GM19467 (cell line): ENCODE measurements at regions not wholly inside any gene's neighbourhood (a gene's known extent, or its start where the extent isn't known, plus 50 kb on each side); places are given as distances from the start of the nearest gene placed in this dataset.

ENCODE experiments used
- ATAC-seq: cut with Tn5 transposase; IDR thresholded peaks from one replicate; pipeline ENCODE4 v1.9.1; 2021; ENCODE audit warnings: mild to moderate bottlenecking, moderate library complexity; ENCODE audit not compliant: unreplicated experiment

DNA sequence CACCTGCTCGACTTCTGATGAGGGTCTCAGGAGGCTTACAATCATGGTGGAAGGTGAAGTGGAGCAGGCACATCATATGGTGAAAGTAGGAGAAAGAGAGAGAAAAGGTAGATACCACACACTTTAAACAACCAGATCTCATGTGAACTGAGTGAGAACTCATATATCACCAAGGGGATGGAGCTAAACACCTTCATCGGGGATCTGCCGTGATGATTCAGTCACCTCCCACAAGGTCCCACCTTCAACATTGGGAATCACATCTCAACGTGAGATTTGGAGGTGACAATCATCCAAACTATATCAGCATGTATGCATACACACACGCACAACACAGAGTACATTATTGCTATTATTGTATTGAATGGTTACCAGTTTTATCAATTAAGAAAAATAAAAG, 453.3 kb upstream of the NRSN1 start:
- no peak for ATAC-seq

DNA sequence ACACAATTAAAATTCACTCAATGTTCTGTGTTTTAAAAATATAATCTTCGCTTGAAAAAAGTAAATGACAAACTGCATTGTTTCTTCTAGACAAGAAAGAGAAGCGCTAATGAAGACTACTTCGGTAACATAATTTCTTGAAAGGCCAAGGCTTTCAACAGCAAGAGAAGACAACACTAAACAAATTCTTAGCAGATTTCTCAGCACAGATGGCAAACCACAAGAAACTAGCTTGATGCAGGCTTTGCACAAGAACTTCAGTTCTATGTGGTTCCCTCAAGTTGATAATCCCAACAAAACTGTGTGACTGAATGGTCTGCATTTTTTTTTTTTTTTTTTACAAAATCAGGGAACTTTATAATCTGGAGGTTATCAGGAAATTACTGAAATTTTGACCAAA, 447.4 kb upstream of the NRSN1 start:
- ATAC-seq: no peak

DNA sequence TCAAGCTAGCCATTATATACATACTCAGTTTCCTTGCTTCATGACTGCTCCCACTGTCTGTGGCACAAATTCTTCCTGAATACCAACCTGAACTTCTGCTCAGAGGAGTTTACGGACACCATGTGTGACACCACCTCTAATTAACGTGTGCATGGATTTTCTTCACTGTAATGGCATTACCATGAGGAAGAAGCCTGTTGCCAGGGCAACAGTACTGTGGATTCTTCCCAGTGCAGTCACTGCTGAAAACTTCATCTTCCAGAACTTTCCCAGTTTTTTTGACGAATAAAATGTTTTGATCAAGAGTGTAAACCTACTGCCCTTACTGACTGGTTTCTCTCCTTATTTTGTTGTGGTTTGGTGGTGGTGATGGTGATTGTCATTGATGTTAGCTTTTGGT, 444.3 kb upstream of the NRSN1 start:
- ATAC-seq: no peak

DNA sequence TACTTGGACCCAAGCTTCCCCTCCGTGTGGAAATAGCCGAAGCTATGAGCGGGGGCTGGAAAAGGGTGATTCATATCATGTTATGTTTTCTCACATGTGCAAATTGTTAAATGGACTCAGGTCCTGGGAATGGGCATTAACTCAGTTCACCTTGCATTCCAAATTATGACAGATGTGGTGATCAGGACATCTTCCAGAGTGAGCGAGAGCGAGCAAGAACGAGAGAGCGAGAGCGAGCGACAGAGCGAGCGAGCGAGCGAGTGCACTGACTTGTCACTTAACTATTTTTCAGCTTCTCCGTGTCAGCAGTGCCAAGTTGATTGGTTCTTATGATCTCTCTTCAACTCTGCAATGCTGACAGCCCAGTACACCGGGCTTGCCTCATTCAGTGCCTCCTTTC, 437.4 kb upstream of the NRSN1 start:
- ATAC-seq: no peak

DNA sequence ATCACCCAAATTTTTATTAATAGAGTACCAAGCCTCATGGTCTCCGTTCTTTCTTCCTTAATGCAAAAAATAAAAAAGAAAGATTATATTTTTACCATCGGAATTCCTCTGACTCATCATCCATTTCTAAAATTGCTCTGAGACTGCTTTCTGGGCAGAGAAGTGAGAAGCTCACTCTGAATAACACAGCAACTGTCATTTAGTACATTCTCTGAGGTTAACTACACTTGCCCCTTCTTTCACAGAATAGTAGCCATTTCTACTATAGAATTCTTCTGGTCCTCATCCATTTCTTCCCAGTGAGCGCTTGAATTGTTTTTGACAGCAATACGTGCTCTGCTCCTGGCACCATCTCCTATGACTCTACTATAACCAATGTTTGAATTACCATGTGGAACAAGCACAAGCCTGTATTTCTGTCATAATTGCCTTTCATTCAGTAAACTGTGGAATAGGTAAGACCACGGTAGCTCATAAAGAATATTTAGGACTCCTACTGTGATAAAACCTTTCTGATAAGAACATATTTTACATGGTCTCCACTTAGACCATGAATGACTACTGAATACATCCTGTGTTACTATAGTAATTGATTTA, 435.5 kb upstream of the NRSN1 start:
- no peak for ATAC-seq

DNA sequence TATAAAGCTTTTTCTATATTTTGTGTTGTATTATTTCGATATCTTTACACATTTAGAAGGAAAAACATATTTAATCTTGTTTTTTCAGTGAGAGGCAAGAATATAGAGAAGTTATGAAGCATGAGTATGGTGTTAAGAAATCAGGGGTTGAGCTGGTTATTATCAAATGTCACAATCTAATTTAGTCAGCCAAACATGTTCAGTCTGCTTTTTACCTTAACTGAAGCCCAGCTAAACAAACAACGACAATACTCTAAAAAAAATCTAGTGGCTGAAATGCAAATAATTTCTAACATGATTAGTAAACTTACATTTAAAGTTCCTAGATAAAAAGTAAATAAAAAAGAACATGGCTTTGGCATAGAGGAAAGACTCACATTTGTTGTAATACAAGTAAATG, 433.8 kb upstream of the NRSN1 start:
- no peak for ATAC-seq

DNA sequence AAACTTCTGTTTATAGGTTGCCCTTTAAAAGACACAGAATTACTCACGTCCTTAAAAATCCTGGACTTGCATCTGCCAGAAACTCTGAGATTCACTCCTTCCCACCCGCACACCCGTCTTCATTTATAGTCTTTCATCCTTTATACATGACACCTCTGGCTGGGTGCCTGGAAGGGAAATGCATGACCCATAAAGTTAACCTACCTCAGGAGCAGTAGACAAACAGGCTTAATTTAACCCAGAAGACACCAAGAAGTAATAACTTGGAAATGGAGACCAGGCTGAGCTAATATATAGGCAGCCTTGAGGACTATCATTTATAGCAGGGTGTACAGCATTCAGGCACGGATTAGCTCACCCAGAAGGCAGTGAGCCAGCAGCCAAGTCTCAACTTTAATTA, 429.0 kb upstream of the NRSN1 start:
- no peak for ATAC-seq

DNA sequence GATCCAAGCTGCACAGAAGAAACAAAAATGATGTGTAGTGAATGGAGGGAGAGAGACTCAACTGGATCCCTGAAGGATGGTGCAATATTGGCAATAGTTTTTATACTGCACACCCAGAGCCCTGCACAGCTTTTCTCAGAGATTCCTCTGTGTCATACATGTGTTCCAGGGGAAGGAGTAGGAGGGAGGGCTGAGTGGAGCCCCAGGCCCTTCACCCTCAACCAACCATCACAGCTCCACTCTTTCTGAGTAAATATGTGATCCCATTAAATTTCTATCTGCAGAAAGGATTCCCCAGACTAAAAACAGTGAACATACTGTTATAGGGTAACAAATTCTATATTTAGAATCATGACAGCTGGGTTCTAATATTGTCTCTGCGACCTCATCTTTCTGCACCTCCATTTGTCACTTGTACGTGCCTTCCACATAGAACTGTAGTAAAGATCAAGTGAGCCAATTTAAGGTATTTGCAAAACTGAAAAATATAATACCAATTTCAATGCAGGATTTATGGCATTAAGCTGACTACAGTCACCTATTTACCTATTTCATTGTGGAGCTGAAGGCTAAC, 421.4 kb upstream of the NRSN1 start:
- ATAC-seq: no peak

DNA sequence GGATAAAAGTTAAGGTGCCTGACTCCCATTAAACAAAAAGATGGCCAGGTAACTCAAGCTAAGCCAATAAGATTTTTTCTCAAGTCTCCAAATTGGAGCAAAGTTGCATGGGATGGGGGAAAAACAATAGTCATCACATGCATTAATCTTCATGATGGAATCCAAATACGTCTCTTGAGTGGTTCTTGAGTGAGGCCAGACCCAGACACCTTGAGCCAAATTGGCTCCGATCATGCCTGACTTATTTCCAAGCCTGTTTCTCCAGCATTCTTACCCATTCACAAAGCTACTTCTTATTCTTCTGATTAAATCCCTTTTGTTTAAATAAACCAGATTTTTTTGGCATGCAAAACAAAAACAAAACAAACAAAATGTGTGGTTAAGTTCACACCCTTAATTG, 420.3 kb upstream of the NRSN1 start:
- ATAC-seq: no peak

DNA sequence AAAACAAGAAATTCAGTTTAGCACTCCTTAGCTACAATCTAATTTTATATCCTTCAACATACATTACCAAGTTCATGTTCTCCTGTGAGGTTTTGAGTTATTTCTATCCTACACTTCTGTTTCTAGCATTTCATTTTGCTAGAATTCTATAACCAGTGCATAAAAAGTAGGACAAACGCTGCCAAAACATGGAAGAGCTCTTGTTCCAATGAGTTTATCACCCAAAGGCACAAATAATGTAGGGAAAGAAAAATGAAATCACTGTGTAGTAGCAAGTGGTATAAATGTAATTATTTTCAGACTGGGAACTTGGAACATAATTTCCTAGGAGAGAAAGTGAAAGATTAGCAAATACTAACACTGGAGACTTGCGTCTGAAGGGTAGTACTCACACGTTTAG, 413.3 kb upstream of the NRSN1 start:
- no peak for ATAC-seq

DNA sequence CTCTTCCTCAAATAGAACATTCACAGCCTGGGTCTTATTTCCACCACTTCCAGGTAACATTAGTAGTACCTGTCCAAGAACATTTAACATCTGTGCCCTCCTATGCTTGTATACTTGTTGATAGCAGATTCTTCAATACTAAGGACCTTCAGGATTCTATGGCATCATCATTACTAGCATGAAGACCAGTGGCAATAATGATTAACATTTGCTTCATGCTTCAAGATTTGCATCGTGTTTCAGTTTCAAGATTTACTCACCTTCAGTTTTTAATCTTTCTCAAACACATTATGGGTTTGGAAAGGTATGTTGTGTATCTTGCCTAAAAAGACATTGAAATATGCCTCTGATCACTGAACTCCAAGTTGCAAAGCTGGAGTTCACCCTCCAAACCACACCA, 412.8 kb upstream of the NRSN1 start:
- ATAC-seq: no peak

DNA sequence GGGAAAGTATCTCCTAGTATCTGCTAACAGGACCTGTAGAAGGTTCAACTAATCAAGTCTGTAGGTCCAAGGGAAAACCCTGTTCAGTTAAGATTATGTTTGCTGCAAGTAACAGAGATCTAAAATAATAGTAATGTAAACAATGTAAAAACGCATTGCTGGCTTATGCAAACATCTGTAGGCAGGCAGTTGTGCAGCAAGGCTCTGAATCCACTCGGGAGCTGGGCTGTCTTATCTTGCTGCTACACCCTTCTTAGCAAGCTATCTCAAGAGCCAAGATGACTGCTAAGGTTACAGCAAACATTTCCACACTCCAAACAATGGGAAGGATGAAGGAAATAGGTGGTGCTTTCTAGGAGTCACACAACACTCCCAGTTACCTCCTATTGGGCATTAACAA, 397.3 kb upstream of the NRSN1 start:
- ATAC-seq: no peak

DNA sequence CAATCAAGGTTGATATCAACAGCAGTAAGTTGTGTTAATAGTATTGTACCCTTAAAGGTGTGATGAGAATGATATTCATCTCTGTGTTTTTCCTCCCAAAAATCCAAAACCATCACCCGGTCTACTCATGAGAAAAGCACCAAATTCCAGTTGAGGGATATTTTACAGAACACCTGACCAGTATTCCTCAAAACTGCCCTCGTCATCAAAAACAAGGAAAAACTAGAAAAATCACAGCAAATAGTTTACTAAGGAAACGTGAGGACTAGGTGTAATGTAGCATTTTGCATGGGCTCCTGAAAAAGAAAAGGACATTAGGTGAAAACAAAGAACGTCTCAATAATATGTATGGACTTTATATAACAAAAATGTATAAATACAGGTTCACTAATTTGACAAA, 394.4 kb upstream of the NRSN1 start:
- ATAC-seq: no peak

DNA sequence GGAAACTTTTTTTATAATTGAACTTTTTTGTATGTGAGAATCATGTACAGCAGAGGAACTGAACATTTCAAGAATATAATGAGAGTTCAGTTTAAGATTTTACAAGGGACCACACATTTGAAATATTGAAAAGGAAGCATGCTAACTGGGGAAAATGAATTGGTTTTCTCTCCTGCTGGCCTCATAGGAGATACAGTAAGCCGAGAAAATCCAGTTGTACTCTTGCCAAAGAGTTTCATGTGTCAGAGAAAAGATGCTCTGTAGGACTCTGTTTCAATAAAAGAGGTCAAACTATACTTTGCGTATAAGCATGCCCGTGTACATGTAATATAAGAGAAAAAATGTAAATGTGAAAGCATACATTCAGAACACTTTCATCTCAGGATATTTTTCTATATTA, 393.5 kb upstream of the NRSN1 start:
- no peak for ATAC-seq

DNA sequence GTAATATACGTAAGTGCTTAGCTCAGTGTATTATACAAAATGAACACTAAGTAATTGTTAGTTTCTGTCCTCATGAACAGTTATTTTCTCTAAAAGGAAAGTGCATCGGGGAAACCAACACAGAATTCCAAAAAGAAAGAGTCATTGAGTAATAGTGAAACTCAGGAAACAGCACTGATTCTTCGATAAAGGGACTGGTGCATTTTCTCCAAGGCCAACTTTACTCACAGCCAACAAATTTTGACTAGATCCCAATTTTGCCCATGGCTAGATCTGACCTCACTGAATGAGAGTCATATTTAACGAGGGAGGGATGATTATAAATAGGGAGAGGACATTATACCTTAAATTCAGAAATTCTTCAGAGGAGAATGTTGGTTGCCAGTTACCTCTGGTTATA, 390.9 kb upstream of the NRSN1 start:
- ATAC-seq: no peak

DNA sequence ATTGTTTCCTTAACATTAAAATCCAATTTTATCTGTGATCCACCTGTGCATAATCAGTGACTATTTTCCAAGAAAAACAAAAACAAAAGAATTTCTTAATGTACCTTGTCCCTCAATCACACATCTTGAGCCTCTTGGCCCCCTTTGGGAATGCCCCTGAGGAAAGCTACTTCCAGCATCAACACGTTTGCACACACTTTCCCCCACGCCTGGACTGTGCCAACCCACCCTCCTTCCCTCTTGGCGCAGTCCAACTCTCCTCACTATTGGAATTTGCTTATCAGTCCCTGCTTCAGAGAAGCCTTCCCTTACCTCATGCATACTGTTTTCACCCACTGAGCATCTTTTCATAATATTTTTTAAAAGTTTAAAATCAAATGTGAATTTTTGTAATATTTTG, 389.4 kb upstream of the NRSN1 start:
- ATAC-seq: no peak

DNA sequence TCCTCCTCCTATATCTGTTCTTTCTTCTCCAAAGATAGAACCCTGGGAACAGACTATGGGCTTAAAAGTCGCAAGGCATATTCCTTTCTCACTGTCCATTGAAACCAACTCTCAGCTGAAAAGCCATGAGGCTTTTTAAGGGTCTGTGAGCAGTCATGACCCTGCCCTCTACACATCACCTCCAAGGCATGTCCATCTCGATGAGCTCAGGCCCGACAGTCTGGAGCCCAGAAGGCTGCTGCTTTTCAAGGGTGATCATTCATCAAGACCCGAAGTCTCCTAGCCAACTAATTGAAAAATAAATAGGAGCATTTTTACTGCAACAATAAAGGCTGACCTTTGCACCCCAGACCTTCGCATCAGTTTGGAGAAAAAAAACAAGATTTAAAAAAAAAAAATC, 378.8 kb upstream of the NRSN1 start:
- no peak for ATAC-seq

DNA sequence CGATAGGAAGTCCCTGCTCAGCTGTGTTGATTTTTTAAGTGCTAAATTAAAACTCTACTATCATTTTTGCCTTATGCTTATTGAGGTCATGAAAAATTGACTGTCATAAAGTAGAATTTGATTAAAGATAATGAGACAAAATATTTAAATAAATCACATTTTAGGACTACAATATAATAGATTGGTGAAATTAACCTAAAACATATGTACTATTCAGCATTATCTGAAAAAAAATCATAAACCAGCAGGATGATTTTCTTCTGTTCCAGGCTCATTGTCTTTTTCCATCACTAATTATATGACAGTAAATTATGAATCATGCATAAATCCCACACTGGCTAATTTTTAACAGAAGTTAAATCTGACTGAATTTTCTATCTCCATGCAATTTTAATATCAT, 373.6 kb upstream of the NRSN1 start:
- ATAC-seq: no peak

DNA sequence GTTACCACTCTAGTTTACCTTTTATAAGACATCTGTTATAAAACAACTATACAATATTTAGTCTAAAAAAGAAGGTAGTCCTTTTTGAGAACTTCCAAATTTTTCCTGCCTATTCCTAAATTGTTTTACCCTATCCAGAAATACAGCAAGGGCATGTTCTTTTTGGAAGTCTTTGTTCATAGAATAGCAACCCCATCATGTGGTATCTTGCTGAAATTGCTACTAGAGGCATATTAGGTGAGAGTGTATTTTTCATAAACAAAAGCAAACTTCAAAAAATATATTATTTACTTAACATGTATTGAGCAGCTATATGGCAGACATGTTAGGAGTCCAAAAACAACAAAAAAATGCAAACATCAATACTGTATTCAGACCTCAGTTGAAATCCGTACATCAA, 371.8 kb upstream of the NRSN1 start:
- ATAC-seq: no peak

DNA sequence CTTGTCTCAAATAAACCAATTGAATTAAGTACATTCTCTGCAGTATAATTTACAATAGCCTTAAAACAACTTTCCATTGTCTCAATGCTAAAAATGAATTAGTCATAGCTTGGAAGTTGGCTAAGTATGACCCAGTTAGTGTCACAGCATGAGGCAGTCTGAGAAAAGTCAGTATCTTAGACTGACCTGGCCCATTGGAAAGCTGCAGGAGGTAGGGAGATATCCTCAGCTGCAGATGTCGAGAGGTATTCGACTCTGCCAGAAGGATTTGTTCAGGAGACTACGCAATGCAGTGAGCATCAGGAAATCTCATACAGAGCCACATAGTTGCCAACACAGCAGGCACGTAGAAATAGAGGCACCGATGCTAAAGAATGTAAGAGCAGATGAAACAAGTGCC, 350.9 kb upstream of the NRSN1 start:
- ATAC-seq: no peak

DNA sequence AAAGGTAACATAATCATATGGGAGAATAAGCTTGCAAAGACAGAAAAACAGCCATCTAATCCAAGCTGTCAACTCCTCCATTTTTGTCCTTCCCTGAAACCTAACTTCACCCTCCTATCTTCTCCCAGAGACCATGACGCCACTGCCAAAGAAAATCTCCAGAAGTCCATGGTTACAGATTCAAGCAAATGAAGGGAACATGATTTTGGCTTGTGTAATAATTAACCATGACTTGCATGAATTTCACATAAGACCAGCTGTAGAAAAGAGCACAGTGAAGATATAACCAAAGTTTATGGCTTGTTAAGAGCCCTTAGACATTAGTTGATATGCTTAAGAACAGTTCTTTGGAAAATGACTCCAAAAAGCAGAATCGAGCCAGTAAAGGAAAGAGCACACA, 342.1 kb upstream of the NRSN1 start:
- no peak for ATAC-seq

DNA sequence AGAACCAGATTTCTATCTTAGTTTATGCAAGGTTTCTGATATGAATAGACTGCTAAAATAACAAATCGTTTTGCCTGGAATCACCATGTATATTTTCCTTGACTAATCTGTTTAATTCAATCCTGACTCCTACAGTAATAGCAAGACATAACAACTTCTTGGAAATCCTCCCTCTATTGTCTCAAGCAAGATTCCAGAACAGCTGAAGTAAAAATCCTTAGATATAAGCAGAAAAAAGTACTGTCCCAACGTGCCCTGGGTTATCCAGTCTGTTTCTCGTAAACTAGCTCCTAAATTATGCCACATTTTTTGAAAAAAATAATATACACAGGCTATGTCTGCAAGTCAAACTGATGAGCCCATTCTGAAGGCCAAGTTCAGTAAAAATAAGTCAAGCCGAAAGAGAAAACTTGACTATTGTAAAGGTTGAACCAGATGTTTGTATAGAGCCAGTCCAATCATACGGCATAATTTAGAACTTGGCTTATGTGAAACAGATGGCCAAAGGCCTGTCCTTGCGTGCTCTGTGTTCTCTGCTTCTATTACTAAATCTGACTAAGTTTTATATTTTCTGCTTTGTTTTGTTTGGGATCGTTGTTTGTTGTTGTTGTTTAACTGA, 341.6 kb upstream of the NRSN1 start:
- ATAC-seq: no peak

DNA sequence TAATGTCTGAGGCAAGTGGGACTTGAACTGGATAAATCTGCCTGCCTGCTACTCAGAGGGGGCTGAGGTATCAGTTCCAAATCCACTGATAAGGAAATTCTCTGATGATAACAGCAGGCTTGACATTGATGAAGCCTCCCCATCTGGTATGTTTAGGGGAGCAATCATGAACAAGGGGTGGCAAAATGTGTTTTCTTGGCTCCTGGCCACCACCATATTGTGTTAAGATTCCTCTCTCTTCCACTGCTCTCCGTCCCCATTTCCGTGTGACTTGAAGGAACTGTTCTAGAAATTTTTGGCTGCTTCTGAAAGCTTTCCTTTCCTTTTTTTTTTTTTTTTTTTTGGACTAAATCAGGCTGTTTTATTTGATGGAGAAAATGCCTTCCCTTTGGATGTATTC, 335.3 kb upstream of the NRSN1 start:
- no peak for ATAC-seq
